Caki2 (cell line): ENCODE measurements at regions not wholly inside any gene's neighbourhood (a gene's known extent, or its start where the extent isn't known, plus 50 kb on each side); places are given as distances from the start of the nearest gene placed in this dataset.
"Not testable (repeated sequence)": the region's sequence is repeated elsewhere in the genome, so short reads cannot be mapped to it uniquely, and the experiment has no call there.

Experiments used
- DNase-seq: peaks from one replicate; pipeline ENCODE4 v3.0.0-alpha.2; 2015; ENCODE audit warnings: low read depth
- in situ Hi-C: cut with HindIII; loops from 2 replicates; pipeline ENCODE4 v1.10.0; 2016; ENCODE audit warnings: low sequenced_read_pairs, low pct_unique_long_range_greater_than_20kb, mixed read lengths

DNA sequence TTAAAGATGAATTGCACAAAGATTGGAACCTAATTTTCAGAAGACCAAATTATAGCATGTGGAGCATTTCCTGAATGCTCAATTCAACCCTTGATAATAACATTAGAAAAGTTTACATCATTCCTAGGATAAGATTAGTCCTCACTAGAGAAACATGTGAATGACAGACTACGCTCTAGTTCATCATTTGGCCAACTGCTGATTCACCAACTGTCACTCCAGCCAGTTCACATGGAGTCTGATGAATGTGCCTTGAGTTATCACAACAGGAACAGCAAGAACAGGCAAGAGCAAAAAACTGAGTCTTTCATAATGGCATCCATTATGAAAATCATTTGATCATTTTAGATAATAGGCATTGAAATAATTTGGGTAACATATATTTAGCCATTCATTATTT lies 415.9 kb downstream of the PTPRC start:
- in situ Hi-C loops = no loop called here
- DNase-seq = no peak

GRCh38 chr1:199057322-199057721 lies 418.5 kb downstream of the PTPRC start:
- DNase-seq = no peak
- in situ Hi-C loops = no loop called here

DNA sequence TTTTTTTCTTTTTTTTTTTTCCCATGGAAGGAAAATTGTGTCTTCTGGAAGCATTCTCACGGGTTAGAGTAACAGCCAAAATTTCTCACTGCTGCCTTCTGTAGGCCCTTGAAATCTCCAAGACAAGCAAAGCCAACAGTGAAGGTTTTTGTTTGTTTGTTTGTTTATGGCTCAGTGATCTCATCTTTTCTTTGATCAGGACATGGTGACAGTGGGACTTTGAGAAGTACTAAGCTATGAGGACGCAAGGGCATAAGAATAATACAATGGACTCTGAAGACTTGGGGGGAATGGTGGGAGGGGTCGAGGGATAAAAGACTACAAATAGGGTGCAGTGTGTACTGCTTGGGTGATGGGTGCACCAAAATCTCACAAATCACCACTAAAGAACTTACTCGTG lies 419.4 kb downstream of the PTPRC start:
- in situ Hi-C loops = no loop called here
- no peak for DNase-seq

DNA sequence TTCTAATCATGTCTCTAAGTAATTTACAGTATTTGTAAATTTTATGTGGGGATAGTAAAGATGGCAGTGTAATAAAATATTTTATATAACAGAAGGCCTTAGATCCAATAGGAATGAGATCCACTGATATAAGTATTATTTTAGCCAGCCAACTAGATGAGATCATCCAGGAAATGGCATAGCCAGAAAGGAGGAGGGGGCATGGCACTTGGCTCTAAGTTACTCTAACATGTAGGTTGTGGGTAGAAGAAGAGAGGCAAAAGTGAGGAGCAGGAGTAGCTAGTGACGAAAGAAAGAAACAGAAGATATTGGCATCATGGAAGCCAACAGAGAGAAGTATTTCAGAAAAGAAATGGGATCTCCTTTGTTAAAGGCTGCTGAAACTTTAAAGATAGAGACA lies 426.1 kb downstream of the PTPRC start:
- no peak for DNase-seq
- in situ Hi-C loops = no loop called here

- in situ Hi-C loops = no loop called here
- DNase-seq = no peak
These were observed 428.6 kb downstream of the PTPRC start for GRCh38 chr1:199067483-199067882.

GRCh38 chr1:199071080-199071479 lies 432.2 kb downstream of the PTPRC start:
- in situ Hi-C loops = no loop called here
- no peak for DNase-seq

DNA sequence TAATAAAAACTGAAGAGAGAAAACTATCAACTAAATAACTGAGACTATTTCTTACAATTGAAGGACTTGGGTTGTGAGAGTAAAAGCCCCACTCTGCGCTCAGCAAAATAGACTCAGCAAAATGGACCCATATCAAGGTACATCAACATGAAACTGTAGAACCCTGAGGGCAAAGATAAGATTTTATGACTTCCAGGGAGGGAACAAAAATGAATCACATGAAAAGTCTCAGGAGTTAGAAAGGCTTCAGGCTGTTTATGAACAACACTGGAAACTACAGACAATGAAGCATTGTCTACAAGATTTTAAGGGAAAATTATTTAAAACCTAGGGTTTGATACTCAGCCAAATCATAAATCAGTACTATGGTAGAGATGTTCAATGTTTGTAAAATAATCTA lies 434.3 kb downstream of the PTPRC start:
- DNase-seq = no peak
- in situ Hi-C loops = no loop called here

- in situ Hi-C loops = no loop called here
- no peak for DNase-seq
These were observed 437.0 kb downstream of the PTPRC start for GRCh38 chr1:199075792-199076191.

DNA sequence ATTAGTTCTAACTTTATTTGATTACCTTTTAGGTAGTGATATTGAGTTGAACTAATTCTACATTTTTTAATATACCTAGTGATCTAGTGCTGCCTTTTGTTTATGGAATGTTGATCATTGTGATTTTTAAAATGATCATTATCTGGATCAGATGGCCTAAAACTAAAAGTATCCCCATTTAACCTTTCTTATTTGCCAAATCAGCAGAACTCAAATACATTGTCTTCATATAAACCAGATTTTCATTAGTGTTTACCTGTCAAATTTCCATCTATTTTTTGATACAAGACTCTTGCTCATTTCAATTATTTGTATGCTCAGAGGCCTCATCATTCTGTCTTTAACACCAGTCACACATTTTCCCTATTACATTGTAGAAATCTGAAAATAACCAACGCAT lies 441.2 kb downstream of the PTPRC start:
- in situ Hi-C loops = no loop called here
- no peak for DNase-seq

GRCh38 chr1:199081739-199082138 lies 442.9 kb downstream of the PTPRC start:
- in situ Hi-C loops = no loop called here
- no peak for DNase-seq

DNA sequence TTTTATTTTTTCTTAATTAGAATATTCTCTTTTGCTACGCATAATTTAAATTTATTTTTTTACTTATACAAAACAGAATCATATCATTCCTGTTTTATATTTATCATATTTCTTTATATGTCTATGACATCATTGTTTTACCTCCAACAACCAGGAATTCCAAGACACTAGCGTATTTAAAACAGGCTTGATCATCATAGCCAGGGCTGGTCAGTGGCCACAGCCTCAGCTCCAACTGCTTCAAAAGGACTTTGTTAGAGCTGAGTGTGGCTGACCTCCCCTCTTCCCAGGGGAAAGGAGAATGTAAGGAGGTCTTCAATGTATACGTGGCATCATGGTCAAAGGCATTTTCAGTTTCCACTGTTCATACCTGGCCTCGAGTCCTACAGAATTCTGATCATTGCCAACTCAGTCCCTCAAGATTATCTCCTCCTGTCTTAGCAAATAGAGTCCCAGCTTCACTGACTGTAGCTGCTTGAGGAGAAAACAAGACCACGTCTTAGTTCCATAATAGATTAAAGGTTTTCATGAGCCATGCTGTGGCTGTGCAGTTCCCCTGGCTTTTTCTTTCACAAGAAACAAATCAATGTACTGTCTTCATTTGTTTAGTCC lies 444.0 kb downstream of the PTPRC start:
- in situ Hi-C loops = no loop called here
- DNase-seq = no peak

GRCh38 chr1:199083680-199084079 lies 444.8 kb downstream of the PTPRC start:
- in situ Hi-C loops = no loop called here
- DNase-seq = no peak

DNA sequence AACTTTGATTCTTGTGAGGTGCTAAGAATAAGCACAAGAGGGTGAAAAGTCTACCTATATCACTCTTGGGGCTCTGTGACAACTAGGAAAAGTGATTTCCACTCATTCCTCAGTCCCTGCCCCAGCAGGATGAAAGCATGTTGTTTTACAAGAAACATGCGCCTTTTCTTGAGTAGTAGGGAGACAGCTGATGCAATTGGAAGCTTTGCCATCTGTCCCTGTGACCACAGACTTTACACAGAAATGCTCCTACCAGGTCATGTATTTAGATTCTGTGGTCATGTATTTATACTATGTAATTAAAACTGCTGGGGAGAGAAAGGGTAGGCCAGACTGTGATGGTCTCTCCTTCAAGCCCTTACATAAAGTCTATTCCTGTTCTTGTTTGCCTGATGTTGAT lies 445.5 kb downstream of the PTPRC start:
- DNase-seq = no peak
- in situ Hi-C loops = no loop called here

GRCh38 chr1:199085903-199086302 lies 447.1 kb downstream of the PTPRC start:
- DNase-seq = no peak
- in situ Hi-C loops = no loop called here

DNA sequence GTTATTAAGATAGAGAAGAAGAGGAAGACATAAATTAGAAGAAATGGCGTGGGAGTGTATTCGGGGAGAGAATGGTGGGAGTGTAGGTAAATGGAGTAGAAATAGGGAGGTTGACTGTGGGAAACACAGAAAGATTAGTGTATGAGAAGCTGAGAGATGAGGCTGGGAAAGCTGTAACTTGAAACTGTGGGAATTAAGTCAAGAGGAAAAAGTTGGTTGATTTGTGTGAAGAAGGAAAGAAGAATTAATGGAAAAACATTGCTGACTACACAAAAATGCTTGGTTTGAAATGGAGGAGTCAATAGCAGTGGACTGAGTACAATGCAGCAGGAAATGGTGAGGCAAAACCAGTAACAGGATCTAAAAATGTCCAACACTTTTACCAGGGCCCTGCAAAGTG lies 448.3 kb downstream of the PTPRC start:
- DNase-seq = no peak
- in situ Hi-C loops = no loop called here

GRCh38 chr1:199089393-199090122 lies 450.7 kb downstream of the PTPRC start:
- DNase-seq = no peak
- in situ Hi-C loops = no loop called here

- in situ Hi-C loops, DNase-seq: not testable (repeated sequence)
These were observed 456.8 kb downstream of the PTPRC start for GRCh38 chr1:199095628-199096027.

GRCh38 chr1:199096591-199096990 lies 457.8 kb downstream of the PTPRC start:
- in situ Hi-C loops = no loop called here

DNA sequence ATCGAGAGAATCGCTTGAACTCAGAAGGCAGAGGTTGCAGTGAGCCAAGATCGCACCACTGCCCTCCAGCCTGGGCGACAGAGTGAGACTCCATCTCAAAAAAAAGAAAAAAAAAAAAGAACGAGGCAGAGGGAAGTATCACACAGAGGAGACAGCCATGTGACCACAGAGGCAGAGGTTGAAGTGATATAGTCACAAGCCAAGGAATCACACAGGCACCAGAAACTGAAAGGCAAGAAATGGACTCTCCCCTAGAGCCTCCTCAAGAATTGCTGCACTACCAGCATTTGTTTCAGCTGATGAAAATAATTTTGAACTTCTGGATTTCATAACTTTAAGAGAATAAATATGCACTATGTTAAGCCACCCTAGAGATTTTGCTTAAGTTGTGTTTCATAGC lies 459.6 kb downstream of the PTPRC start:
- in situ Hi-C loops = no loop called here
- no peak for DNase-seq

More at GRCh38 chr1:199096591-199096990, 457.8 kb downstream of the PTPRC start:
- no peak for DNase-seq

- in situ Hi-C loops = no loop called here
- no peak for DNase-seq
These were observed 462.3 kb downstream of the PTPRC start for GRCh38 chr1:199101139-199101538.
